ENCODE measurements at regions not wholly inside any gene's neighbourhood (a gene's known extent, or its start where the extent isn't known, plus 50 kb on each side); places are given as distances from the start of the nearest gene placed in this dataset.
"Not testable (repeated sequence)": the region's sequence is repeated elsewhere in the genome, so short reads cannot be mapped to it uniquely, and the experiment has no call there.

- no peak for DNase-seq
Observed at GRCh38 chr11:116698080-116698479, 74.7 kb downstream of the BUD13 start.

GRCh38 chr11:116697639-116698038 is 75.1 kb downstream of the BUD13 start:
- DNase-seq = no peak

- DNase-seq = no peak
Observed at GRCh38 chr11:116697011-116697410, 75.8 kb downstream of the BUD13 start.

GRCh38 chr11:116696381-116696941 is 76.3 kb downstream of the BUD13 start:
- DNase-seq = no peak

DNA sequence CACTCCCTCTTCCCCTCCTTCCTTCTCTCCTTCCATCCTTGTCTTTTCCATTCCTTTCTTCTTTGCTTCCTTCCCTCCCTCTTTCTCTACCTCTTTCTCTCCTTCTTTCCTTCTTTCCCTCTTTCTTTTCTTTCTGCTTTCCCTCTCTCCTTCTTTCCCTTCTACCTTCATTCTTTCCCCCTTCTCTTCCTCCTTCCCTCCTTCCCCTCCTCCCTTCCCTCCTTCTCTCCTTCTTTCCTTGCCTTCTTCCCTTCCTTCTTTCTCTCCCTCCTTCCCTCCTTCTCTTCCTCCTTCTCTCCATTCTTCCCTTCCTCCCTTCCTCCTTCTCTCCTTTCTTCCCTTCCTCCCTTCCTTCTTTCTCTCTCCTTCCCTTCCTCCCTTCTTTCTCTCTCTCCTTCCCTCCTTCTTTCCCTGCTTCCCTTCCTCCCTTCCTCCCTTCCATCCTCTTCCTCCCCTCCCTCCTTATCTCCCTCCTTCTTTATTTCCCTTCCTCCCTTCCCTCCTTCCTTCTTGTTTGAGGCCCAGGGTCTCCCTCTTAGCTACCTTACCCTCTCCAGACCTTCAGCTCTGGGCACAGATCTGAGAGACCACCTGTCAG is 77.0 kb downstream of the BUD13 start:
- DNase-seq = no peak

- no peak for DNase-seq
Observed at GRCh38 chr11:116694815-116695590, 77.8 kb downstream of the BUD13 start.

DNA sequence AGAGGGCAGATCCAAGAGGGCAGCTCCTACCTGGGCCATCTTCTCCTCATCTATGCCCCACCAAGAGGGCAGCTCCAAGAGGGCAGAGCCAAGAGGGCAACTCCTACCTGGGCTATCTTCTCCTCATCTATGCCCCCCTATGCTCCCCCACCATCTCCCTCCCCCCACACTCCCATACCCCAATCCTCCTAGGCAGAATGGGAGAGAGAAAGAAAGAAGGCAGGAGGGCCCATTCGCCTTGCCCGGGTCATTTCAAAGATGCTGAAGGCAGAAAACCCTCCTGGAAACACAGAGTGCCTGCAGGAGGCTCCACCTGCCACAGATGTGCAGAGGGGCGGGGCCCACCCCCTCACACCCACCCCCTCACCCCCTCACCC is 78.5 kb downstream of the BUD13 start:
- no peak for DNase-seq

- no peak for DNase-seq
Observed at GRCh38 chr11:116693593-116694348, 79.0 kb downstream of the BUD13 start.

DNA sequence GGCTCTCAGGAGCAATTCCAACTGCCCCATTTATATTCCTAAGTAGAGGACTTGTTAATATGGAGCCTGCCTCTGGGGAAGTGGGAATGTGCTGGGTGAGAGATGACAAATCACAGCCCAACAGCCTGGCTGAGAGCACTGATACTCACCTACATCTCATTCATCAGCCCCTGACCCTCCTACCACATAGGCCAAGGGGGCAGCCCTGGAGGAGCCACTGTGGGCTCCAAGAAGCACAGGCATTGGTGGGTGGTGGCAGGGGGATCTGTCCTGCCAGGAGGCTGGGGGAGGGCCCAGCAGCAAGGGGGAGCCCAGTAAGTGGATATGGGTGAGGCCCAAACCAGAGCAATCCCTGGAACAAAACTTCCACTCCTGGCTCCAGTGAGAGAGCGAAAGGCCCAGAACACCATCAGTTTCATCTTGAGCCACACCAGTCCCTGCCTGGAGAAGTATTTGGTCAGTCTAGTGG is 79.7 kb downstream of the BUD13 start:
- no peak for DNase-seq

DNA sequence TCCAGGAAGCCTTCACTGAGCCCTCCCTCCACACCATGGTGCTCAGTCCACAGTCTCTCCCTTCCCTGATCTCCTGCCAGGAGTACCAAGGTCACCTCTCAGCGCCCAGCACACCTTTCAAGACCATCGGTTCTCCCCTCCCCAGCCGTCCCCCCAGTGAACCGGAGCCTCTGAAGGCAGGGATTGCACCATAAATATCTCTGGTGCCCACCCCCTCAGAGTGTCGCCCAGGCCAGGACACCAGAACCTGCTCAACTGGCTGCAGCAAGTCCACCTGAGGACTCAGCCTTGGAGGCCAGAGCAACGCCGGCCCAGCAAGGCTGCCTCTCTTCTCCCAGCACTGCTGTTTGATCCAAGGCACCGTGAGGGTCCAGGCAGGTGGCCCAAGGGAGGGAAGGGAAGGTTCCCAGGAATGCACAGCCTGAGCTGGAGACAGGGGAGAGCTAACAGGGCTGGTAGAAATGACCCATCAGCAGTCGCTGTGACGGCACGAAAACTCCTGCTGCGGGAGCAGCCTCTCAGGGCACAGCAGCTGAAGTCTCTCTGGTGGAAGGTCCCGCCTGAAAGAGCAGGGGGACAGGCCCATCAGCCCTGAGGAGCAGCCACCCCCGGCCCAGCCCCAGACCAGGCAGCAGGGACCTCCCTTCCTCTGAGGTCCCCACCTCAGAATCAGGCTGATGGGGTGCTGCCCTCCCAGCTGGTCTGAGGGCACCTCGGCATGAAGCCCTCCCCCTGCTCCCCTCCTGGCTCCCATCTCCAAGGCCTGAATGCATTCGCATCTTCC is 80.3 kb downstream of the BUD13 start:
- no peak for DNase-seq

DNA sequence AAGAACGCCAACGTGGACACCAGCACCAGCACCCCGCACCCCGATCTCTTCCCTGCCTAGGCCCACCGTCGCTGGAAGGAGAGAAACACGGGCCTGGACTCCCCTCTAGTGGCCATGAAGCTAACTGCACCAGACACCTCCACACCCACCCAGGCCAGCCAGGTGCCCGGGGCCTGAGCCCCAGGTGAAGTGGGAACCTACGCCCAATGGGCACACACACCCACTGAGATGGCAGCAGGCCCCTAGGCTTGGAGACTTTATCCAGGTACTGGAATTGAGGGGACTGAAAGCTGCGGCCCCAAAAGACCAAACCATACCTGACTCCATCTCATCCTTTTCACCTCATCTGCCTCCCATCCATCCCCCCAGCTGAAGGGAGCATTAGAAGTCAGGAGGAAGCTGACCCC is 81.0 kb downstream of the BUD13 start:
- DNase-seq = no peak

- DNase-seq = no peak
Observed at GRCh38 chr11:116690611-116691010, 82.2 kb downstream of the BUD13 start.

DNA sequence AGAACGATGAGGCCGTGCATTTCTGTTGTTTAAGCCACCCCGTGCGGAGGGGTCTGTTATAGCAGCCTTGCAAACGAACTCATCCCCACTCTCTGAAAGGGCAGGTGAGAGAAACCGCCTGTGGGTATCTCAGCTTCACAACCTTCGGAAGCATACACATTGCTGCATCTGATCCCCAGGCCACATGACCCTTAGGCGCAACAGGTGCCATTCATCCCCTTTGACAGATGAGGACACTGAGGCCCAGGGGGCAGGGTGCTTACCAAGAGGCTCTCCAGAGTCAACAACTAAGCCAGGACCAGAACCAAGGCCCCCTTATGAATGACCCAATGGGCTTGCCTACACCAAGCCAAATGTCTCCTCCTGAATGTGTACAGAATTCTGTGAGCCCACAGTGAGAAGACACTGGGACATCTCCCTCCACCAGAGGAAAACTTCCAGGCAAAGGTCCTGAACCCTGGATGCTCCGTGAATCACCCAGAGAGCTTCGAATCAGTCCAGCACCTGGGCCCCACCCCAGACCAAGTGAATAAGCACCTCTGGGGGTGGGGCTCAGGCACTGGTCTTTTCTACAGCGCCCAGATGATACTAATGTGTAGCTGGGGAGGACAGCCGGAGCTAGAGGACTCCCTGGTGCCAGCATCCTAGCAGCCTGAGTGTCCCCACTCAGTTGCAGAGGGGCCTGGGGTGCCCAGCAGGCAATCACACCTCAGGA is 83.2 kb downstream of the BUD13 start:
- no peak for DNase-seq

DNA sequence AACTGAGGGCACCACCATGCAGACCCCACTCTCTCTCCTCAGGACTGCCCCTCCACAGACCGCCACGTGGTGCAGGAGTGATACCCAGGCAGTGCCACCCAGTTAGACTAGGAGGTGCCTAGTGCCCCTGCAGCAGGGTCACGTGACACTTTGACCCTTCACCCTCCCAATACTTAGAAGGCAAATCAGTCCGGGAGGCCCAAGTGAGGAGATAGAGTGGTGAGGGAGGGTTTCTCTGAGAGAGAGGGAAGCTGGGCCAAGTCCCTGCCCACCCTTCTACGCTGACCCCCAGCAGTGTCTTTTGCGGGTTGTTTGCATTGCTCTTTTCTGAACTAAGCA is 84.6 kb downstream of the BUD13 start:
- no peak for DNase-seq

DNA sequence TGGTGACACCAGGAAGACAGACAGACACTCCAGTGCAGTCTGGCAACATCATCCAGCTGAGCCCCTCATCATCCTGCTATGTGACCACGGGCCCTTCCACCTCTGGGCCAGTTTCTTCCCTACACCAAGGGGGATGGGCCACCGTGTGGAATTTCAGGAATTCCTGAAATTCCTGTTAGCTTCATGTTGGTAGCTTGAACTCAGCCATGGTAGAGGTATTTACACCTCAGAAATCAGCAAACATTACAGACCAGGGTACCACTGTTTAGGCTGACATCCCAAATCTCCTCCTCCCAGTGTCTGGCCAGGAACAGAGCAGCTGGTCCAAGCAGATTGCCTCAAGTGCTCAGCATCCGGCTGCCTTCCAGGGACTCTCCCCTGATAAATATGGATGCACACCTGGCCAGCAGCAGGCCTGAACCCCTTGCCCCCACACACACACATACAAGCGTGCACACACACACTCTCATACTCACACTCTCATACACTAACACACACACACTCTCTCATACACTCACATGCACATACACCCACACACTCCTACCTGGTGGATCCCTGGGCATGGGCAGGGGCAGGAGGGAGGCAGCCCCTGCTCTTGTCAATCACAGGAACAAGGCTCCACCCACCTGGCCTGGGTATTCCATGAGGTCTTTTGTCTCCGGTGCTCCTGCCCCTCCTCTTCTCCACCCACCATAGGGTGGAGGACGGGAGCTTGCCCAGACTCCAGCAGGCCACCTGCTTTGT is 85.2 kb downstream of the BUD13 start:
- DNase-seq = no peak

DNA sequence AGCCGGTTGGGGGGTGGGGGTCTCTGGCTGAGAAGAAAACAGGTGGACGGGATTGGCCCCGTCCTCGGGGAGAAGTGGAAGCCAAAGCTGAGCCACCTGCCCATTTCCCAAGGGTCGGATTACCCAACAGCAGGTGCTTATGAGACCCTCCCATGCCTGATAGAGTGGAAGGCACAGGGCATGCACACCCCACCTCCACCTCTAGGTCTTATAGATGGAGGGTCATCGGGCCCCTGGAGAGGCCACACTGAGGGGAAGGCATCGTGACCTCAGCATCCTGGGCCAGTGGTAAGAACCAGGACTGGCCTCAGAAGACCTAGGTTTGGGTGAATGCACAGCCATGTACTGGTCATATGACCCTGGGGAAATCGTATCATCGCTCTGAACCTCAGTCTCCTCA is 85.9 kb downstream of the BUD13 start:
- DNase-seq = no peak

- DNase-seq = no peak
Observed at GRCh38 chr11:116683982-116684381, 88.8 kb downstream of the BUD13 start.

DNA sequence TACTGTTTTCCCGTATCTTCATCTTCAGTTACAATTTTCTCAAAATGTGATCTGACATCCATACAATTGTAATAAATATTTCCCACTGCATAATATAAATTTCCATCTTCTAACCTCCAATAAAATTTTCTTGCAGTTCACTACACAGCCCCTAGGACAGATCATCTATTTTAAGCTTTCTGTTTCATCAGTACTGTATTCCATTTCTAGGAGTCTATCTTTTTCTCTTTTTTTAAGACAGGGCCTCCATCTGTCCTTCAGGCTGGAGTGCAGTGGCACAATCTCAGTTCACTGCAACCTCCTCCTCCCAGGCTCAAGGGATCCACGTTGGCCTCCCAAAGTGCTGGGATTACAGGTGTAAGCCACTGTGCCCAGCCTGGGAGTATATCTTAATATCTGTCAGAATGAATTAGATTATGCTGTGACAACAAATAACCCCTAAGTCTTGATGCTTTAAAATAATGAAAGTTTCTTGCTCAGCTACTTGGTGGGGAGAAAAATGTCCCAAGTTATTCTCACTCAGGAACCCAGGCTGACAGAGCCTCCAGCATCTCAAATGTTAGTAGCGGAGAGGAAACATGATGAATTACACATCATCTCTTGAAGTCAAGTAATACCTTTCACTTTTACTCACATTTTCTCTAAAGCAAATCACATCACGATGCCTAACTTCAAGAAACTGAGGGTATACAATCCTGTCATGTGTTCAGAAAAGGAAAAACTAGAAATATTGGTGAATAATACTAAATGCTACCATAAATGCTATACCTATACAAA is 92.2 kb downstream of the BUD13 start:
- no peak for DNase-seq

DNA sequence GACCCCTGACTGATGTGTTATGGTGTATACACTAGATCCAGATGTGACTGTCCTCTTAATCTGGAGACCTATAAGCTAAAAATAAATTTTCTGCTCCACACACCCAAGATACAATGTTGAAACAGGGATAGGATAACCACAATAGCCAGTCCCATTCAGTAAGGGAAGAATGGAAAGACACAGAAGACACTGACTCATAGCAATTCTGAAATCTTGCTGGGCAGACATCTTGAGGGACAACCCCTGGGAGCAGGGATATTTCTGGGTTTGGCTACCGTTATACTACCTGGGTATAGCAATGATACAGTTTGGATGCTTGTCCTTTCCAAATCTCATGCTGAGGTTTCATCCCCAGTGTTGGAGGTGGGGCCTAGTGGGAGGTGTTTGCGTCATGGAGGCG is 93.9 kb downstream of the BUD13 start:
- DNase-seq = no peak

GRCh38 chr11:116667318-116667717 is 105.5 kb downstream of the BUD13 start:
- not testable (repeated sequence) for DNase-seq

All from NCI-H1436 treated with DMSO at 0.1 percent for 48 hours (cell line).